Esophagus muscularis mucosa (tissue), 4 donors: ENCODE measurements at regions not wholly inside any gene's neighbourhood (a gene's known extent, or its start where the extent isn't known, plus 50 kb on each side); places are given as distances from the start of the nearest gene placed in this dataset.

Experiments
- DNase-seq: peaks from one replicate; pipeline ENCODE4 v3.0.0-alpha.2; 2017; ENCODE audit errors: extremely low spot score
- H3K27ac ChIP-seq, 4 donors: fragments of 200-600 bp; sonication (generic); replicated peaks in 1 of 4; 1 replicate in 3 of 4; 2 replicates in 1 of 4; pipeline ENCODE4 v1.5.1; 2016 to 2019; ENCODE audit warnings: mild to moderate bottlenecking in 1 of 4
- H3K27me3 ChIP-seq, 4 donors: fragments of 200-600 bp; sonication (generic); one replicate each; pipeline versions ENCODE4 v1.5.1 to v1.6.0; 2016 to 2019
- H3K36me3 ChIP-seq, 4 donors: fragments of 200-600 bp; sonication (generic); one replicate each; pipeline ENCODE4 v1.5.1; 2016 to 2019
- H3K4me1 ChIP-seq, 4 donors: fragments of 200-600 bp; sonication (generic); one replicate each; pipeline ENCODE4 v1.5.1; 2016 to 2019
- H3K4me3 ChIP-seq, 4 donors: fragments of 200-600 bp; sonication (generic); 1 replicate in 2 of 4; 2 replicates in 2 of 4; pipeline ENCODE4 v1.5.1; 2016 to 2019; ENCODE audit warnings: mild to moderate bottlenecking in 4 of 4, moderate library complexity in 1 of 4
- H3K9me3 ChIP-seq, 4 donors: fragments of 200-600 bp; sonication (generic); 1 replicate in 3 of 4; 2 replicates in 1 of 4; pipeline ENCODE4 v1.5.1; 2016 to 2019
- CTCF ChIP-seq, 3 experiments: fragments of 200-600 bp in 2 of 3; fragments of 450-650 bp in 1 of 3; sonication (generic) in 2 of 3; IDR thresholded peaks; one replicate each; pipeline ENCODE4 v1.5.1; 2017 to 2019; ENCODE audit warnings: antibody characterized with exemption in 3 of 3, mild to moderate bottlenecking in 2 of 3, moderate library complexity in 1 of 3
- EP300 ChIP-seq: sonication (generic); formaldehyde crosslinking; IDR thresholded peaks from one replicate; pipeline ENCODE4 v1.6.1; 2017; ENCODE audit warnings: antibody characterized with exemption
- POLR2A ChIP-seq: fragments of 450-650 bp; IDR thresholded peaks from one replicate; pipeline ENCODE4 v1.6.1; 2017; ENCODE audit warnings: antibody characterized with exemption, moderate library complexity, mild to moderate bottlenecking, low read depth
- POLR2AphosphoS5 ChIP-seq, 2 donors: sonication (generic); formaldehyde crosslinking; IDR thresholded peaks; one replicate each; pipeline ENCODE4 v1.6.1; 2017; ENCODE audit warnings: antibody characterized with exemption in 2 of 2
- WGBS: methylation state at CpG from one replicate; pipeline ENCODE4 v1.1.5; 2018; 5-methylcytosine and 5-hydroxymethylcytosine counted together
- intact Hi-C: fragments of 100-400 bp; cut with DNase I; formaldehyde crosslinking; loops from one replicate; pipeline ENCODE4 v1.15.1; 2023

DNA sequence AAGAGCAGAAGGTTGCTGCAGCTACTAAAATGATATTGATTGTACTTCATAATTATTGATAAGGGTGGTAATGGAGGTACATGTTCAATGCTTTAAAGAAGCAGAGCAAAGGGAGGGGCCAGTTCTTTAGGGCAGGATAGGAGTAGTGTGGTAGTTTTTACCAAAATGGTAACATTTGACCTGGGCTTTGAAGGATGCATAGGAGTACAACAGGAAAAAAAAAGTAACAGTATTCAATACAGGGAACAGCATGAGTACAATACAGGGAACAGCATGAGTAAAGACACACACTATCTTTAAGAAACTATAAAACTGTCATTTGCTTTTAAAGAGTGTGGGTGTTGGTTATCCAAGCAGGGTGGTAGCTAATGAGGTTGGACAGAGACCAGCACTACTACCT lies 215.0 kb upstream of the CRY1 start:
- Histone ChIP-seq H3K9me3 (peaks cover 0 to 14% (median 0%) of the 10 kb centered on the region in 4 donors), H3K27ac (no peak overlapping the region), H3K4me1 (no peaks in the 10 kb centered on the region), H3K4me3 (no peak overlapping the region), H3K36me3 (no peaks in the 10 kb centered on the region), H3K27me3 (peaks cover 0 to 39% (median 0%) of the 10 kb centered on the region in 4 donors)
- DNase-seq = no peak
- TF ChIP-seq POLR2AphosphoS5 (IDR thresholded peaks at IDR 0.05) (no peak), POLR2A (no peak)
- intact Hi-C loops = no loop called here

- 84% methylated on average over 4 of the region's 4 CpGs for WGBS
- Histone ChIP-seq H3K27me3 (peaks cover 0 to 42% (median 0%) of the 10 kb centered on the region in 4 donors), H3K27ac (no peak overlapping the region), H3K9me3 (peaks cover 0 to 10% (median 0%) of the 10 kb centered on the region in 4 donors), H3K4me3 (no peak overlapping the region), H3K36me3 (no peaks in the 10 kb centered on the region), H3K4me1 (no peaks in the 10 kb centered on the region)
- DNase-seq = no peak
- no peak for TF ChIP-seq POLR2AphosphoS5 (IDR thresholded peaks at IDR 0.05)
- no peak for TF ChIP-seq EP300
- TF ChIP-seq CTCF (IDR thresholded peaks at IDR 0.05) = no peak
- TF ChIP-seq POLR2A = no peak
- intact Hi-C loops = no loop called here
Observed at GRCh38 chr12:107309020-107309419, 215.7 kb upstream of the CRY1 start.

DNA sequence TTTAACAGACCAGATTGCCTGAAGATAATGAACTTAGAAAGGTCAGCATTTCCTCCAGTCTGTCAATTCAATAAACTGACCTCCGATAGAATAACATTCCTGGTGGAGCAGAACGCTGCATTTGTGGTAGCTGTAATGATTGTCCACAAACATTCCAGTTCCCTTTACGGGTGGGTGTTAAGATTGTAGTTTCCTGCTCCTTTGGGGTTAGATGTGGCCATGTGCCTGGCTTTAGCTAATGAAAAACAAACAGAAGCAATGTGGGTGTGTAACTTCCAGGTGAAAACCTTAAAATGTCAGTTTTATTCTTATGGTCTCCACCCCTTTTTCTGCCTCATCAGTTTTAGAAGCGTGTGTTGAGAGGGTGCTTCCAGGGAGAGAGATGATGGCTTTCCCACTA lies 217.3 kb upstream of the CRY1 start:
- WGBS = 47% methylated on average over 4 of the region's 4 CpGs
- Histone ChIP-seq H3K27me3 (peaks cover 0 to 54% (median 0%) of the 10 kb centered on the region in 4 donors), H3K27ac (no peak overlapping the region), H3K4me3 (no peak overlapping the region), H3K36me3 (no peaks in the 10 kb centered on the region), H3K9me3 (no peaks in the 10 kb centered on the region), H3K4me1 (no peaks in the 10 kb centered on the region)
- DNase-seq = no peak
- intact Hi-C loops = no loop called here
- TF ChIP-seq CTCF (IDR thresholded peaks at IDR 0.05) = no peak
- no peak for TF ChIP-seq EP300
- no peak for TF ChIP-seq POLR2AphosphoS5 (IDR thresholded peaks at IDR 0.05)
- TF ChIP-seq POLR2A = no peak

DNA sequence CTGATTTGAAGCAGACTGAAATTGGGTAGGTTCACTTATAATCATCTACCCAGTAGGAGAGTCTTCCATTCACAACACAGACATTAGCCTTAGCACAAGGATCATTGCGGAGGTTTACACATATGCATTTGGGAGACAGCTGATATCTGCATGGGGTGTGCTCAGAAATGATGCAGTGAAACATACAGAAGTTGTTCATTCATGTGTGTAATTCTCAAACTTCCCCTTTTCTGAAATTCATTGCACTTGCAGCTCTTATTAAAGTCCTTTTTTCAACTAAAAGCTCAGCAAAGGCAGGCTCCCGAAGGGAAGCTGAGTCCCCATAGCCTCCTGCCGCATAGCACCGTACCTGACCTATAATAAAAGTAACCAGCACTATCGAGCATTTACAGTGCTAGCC lies 218.3 kb upstream of the CRY1 start:
- intact Hi-C loops = no loop called here
- WGBS = 74% methylated on average over 5 of the region's 5 CpGs
- Histone ChIP-seq H3K27ac (no peak overlapping the region), H3K27me3 (peaks cover 0 to 65% (median 0%) of the 10 kb centered on the region in 4 donors), H3K9me3 (no peaks in the 10 kb centered on the region), H3K4me3 (no peak overlapping the region), H3K4me1 (no peaks in the 10 kb centered on the region), H3K36me3 (no peaks in the 10 kb centered on the region)
- no peak for DNase-seq
- TF ChIP-seq POLR2A (no peak), POLR2AphosphoS5 (IDR thresholded peaks at IDR 0.05) (no peak), CTCF (IDR thresholded peaks at IDR 0.05) (no peak), EP300 (no peak)

GRCh38 chr12:107317751-107318555 lies 224.6 kb upstream of the CRY1 start:
- Histone ChIP-seq H3K27me3 (peaks cover 8 to 90% (median 34%) of the 10 kb centered on the region in 4 donors), H3K36me3 (no peaks in the 10 kb centered on the region), H3K4me3 (peak overlapping the region; percentile 36 to 53 (median 40)), H3K9me3 (no peaks in the 10 kb centered on the region), H3K4me1 (peaks cover 12 to 42% (median 38%) of the 10 kb centered on the region in 4 donors), H3K27ac (no peak overlapping the region)
- intact Hi-C loops = no loop called here
- 2% methylated on average over 51 of the region's 58 CpGs for WGBS
- no peak for TF ChIP-seq CTCF (IDR thresholded peaks at IDR 0.05)
- TF ChIP-seq EP300 = no peak
- TF ChIP-seq POLR2AphosphoS5 (IDR thresholded peaks at IDR 0.05) = no peak
- TF ChIP-seq POLR2A = no peak
- no peak for DNase-seq
